Retinal pigment epithelial cell (primary cell): ENCODE measurements at regions not wholly inside any gene's neighbourhood (a gene's known extent, or its start where the extent isn't known, plus 50 kb on each side); places are given as distances from the start of the nearest gene placed in this dataset.
"Not testable (repeated sequence)": the region's sequence is repeated elsewhere in the genome, so short reads cannot be mapped to it uniquely, and the experiment has no call there.

ENCODE experiments used
- DNase-seq: peaks from one replicate; pipeline ENCODE4 v3.0.0-alpha.2; 2010; ENCODE audit warnings: low read depth
- H3K4me3 ChIP-seq: 2 replicates; pipeline ENCODE4 v1.5.1; 2011; ENCODE audit warnings: mild to moderate bottlenecking, low read length, control low read depth, moderate library complexity
- CTCF ChIP-seq: conservative IDR thresholded peaks from 2 replicates; pipeline ENCODE4 v1.5.1; 2011; ENCODE audit warnings: low read depth, low read length, control low read depth, inconsistent platforms

- no peak for TF ChIP-seq CTCF
- H3K4me3 ChIP-seq: no peak overlapping the region
- DNase-seq: peak; percentile 8
These were observed 110.0 kb upstream of the PLSCR5 start for GRCh38 chr3:146715170-146715569.

- H3K4me3 ChIP-seq: no peak overlapping the region
- TF ChIP-seq CTCF: no peak
- no peak for DNase-seq
These were observed 107.7 kb upstream of the PLSCR5 start for GRCh38 chr3:146712806-146713205.

GRCh38 chr3:146709969-146710368, 104.8 kb upstream of the PLSCR5 start:
- TF ChIP-seq CTCF: no peak
- H3K4me3 ChIP-seq: no peak overlapping the region
- DNase-seq: no peak

GRCh38 chr3:146705225-146705624, 100.1 kb upstream of the PLSCR5 start:
- no peak for DNase-seq
- TF ChIP-seq CTCF: no peak
- H3K4me3 ChIP-seq: no peak overlapping the region

GRCh38 chr3:146702237-146702636, 97.1 kb upstream of the PLSCR5 start:
- no peak overlapping the region for H3K4me3 ChIP-seq
- DNase-seq: no peak
- TF ChIP-seq CTCF: no peak

- no peak for TF ChIP-seq CTCF
- no peak overlapping the region for H3K4me3 ChIP-seq
- no peak for DNase-seq
These were observed 96.1 kb upstream of the PLSCR5 start for GRCh38 chr3:146701246-146701645.

- not testable (repeated sequence) for H3K4me3 ChIP-seq, DNase-seq
These were observed 94.9 kb upstream of the PLSCR5 start for GRCh38 chr3:146700025-146700424.

- no peak for DNase-seq
- TF ChIP-seq CTCF: no peak
These were observed 87.1 kb upstream of the PLSCR5 start for GRCh38 chr3:146692254-146692653.

More at GRCh38 chr3:146692254-146692653, 87.1 kb upstream of the PLSCR5 start:
- H3K4me3 ChIP-seq: no peak overlapping the region
